Globus pallidus (tissue), 1 donor: ENCODE measurements at regions not wholly inside any gene's neighbourhood (a gene's known extent, or its start where the extent isn't known, plus 50 kb on each side); places are given as distances from the start of the nearest gene placed in this dataset.
"Not testable (repeated sequence)": the region's sequence is repeated elsewhere in the genome, so short reads cannot be mapped to it uniquely, and the experiment has no call there.

ENCODE experiments used
- DNase-seq: peaks from one replicate; pipeline ENCODE4 v3.0.0-alpha.2; 2015; ENCODE audit warnings: low spot score

DNA sequence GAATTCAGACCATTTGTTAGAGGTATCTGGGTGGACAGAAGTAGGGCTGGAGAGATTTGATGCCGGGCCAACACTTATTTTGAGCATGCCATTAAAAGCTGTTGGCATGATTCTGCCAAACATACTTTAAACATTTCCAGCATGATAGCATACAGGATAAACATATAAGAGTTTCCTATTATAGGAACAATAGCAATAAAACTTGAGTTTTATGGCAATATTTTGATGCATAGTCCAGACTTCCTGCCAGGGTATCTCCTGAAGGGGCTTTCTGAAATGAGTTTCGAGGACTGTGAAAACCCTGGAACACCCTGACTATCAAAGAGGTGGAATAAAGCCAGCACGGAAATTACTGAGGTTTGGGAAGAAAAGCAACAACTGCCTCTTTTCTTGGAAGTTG is 1398.0 kb upstream of the NXPH2 start:
- no peak for DNase-seq

DNA sequence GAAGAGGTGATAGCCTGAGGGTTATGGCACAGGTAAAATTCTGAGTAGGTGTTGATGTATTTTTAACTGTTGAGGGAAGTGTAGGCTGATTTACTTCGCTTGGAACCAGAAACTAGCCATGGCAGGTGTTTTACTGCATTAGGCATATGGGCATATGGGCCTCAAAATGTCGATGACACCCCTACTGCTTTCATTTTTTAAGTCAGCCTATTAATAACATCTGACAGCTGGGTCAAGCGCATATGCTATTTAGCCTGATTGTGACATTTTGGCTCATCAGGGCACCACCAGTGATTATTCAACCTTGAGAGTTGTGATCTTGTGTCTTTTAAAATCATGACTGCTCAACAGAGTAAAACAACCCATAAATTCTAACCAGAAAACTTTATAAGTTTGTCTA is 1396.9 kb upstream of the NXPH2 start:
- no peak for DNase-seq

DNA sequence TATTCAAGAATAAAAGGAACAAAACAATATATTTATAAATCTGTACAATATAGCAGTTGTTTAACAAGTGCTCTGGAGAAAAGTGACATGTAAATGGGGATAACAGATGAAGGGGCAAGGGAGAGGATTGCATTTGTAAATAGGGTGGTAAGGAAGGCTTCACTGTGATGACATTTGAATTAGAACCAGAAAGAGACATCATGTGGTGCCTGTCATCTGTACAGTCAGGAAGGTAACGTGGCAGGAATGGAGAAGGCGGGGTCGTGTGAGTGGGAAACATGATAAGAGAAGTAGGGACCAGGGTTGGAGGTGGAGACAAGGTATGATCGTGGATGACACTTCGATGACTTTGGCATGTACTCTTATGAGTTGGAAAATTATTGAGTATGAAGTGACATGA is 1393.6 kb upstream of the NXPH2 start:
- DNase-seq = no peak

DNA sequence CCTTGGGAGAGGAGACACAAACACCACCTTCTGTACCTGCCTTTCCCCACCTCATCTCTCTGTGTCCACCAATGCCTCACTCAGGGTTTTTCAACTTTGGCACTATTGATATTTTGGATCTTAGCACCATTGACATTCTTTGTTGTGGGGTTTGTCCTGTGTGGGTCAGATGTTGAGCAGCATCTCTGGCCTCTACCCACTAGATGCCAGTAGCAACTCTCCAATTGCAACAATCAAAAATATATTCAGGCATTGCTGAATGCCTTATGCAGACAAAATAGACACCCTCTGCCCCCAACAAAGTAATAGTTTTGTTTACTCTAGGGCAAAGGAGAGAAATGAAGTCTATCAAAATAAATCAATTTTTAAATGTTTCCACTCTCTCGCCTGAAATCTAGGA is 1384.3 kb upstream of the NXPH2 start:
- peak; percentile 10 for DNase-seq

DNA sequence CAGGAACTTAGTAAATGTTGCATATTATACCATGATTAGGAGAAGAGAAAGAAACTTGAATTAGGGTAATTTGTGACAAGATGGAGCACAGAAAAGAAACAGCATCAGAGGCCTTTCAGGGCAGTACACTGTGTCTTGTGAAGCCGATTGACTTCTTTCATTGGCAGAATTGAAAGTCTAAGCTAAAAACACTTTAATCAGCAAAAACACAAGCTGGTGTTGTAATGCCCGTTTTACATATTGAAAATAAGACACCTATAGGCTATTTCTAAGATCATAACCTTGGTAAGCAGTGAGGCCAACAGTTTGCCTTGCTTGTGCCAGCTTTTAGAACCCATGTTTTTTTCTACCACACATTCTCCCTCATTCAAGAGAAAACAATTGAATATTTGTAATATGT is 1378.1 kb upstream of the NXPH2 start:
- no peak for DNase-seq

DNA sequence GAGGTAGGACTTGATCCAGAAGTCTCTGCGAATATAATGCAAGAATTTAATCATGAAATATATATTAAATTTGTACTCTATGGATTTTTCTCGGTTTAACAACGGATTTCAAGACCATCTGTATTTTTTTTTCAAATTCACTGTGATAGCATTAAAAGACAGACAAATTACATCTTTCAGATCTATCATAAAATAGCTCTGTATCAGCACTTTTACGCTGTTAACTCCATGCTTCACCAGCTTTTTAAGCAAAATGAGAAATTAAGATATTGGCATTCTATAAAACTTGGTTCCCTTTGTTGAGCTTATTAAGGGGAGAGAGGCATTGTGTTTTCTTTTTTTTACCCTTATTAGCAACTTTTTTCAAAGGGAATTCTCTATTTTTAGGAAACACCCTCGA is 1377.6 kb upstream of the NXPH2 start:
- DNase-seq = no peak

DNA sequence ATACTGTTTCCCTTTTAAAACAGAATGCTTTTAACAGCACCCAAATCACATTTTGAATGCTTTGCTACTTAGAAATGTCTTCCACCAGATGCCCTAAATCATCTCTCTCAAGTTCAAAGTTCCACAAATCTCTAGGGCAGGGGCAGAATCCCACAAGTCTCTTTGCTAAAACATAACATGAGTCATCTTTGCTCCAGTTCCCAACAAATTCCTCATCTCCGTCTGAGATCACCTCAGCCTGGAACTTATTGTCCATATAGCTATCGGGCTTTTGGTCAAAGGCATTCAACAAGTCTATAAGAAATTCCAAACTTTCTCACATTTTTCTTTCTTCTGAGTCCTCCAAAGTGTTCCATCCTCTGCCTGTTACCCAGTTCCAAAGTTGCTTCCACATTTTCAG is 1374.5 kb upstream of the NXPH2 start:
- no peak for DNase-seq

DNA sequence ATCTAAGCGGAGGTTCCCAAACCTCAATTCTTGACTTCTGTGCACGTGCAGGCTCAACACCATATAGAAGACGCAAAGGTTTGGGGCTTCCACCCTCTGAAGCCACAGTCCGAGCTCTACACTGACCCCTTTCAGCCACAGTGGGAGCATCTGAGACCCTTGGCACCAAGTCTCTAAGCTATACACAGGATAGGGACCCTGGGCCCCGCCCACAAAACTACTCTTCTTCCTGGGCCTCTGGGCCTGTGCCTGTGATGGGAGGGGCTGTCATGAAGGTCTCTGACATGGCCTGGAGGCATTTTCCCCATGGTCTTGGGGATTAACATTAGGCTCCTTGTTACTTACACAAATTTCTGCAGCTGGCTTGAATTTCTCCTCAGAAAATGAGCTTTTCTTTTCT is 1374.1 kb upstream of the NXPH2 start:
- no peak for DNase-seq

DNA sequence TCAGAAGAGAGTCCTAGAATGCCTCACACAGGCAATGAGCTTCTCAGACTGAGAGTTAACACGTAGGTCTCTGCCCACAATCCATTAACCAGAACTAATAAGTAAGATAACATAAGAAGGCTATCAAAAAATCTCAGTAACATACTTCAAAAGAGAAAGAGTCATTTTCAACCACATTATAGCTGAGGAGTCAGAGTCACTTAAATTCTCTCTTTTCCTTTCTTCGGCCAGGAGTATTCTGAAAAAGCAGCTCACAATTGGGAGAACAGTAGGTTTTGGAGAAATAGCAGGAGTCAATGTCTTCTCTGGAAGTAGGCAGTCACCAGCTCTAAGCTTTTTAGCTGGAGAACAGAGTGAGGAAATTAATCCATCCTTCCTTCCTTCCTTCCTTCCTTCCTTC is 1364.4 kb upstream of the NXPH2 start:
- DNase-seq = no peak

DNA sequence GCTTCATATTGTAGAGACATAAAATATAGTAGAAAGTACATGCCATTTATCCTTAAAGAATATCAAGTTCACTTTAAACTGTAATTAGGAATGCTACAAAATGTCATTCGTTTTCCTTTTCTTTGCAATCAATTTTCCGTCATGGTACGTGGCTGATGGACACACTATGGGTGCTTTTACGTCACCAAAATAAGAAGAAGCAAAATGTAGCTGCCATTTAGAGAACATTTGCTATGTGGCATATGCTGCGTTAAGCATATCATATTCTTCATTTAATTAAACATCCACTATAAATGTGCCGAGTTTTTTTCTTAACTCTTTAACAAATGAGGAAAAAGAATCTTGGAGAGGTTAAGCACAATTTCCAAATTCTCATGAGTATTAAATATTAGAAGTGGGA is 1358.5 kb upstream of the NXPH2 start:
- DNase-seq = no peak

DNA sequence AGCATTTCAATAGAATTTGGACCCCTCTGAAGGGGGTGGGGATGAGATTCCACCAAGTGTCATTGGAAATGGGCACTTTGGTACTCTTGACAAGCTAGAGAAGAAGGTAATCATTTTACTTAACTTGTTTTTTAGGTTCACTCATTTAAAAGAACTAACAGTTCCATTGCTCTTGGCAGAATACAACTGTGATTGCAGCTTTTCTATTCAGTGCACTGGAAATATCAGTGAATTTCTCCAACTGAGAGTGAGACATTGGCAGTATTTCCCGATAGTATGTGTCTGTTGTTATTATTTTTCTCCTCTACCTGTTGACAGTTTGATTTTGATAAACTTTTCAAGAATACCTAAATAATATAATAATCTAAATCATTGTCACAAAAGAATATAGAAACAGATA is 1356.7 kb upstream of the NXPH2 start:
- no peak for DNase-seq

DNA sequence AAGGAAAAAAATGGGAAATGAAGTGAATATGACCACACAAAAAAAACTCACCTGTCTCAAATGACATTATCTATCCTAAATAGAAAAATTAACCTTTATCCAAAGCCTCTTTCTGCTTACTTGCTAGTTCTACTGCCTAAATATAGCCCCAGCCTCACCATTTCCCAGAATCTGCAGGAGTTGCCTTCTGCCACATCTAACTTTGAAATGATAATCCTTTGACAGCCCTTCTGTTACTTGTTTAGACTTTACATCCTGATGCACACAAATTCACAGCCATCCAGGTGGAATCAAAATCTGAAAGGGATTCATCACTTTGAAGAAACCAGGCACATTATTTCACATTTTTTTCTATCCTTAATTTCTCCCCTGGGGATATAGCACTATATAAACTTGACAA is 1356.2 kb upstream of the NXPH2 start:
- DNase-seq = no peak

DNA sequence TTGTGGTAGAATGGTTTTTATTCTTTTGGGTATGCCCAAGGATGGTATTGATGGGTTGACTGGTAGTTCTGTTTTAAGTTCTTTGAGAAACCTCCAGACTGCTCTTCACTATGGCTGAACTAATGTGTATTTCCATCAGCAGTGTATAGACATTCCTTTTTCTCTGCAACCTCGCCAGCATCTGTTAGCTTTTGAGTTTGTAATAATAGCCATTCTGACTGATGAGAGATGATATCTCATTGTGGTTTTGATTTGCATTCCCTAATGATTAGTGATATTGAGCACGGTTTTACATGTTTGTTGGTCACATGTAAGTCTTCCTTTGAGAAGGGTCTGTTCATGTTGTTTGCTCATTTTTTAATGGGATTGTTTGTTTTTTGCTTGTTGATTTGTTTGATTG is 1348.7 kb upstream of the NXPH2 start:
- DNase-seq = no peak

DNA sequence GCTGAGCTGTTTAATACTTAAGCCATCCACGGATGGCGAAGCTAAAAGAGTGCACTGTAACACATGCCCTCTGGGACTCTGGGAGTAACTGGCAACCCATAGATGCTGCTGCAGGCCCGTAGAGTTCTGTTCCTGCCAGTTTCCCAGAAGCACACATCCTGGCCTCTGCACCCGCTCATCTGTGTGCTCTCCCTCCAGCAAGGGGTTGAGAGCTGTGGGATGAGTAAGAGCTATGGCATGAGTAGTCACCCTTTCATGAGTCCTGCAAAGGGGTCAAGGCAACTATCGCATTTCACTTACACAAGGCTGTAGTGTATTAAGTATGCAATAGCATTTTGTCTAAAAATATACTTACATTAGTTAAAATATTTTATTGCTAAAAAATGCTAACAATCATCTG is 1341.8 kb upstream of the NXPH2 start:
- DNase-seq = no peak

DNA sequence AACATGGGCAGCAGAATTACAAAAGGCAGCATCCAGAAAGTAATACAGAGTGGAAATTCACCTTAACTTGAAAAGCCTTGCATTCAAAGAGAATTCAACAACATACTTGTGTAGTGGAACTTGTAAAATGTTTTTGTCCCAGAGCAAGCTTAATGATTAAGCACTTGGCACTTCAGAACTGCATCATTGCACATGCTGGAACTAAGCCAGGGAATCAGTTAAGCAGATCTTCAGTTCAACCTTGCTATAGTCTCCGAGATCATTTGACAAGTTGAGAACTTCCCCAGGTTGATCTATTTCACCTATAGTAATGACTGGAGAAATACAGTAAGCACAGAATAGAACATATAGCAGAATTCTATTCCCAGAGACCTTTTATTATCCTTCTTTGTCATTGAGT is 1337.2 kb upstream of the NXPH2 start:
- DNase-seq = no peak

DNA sequence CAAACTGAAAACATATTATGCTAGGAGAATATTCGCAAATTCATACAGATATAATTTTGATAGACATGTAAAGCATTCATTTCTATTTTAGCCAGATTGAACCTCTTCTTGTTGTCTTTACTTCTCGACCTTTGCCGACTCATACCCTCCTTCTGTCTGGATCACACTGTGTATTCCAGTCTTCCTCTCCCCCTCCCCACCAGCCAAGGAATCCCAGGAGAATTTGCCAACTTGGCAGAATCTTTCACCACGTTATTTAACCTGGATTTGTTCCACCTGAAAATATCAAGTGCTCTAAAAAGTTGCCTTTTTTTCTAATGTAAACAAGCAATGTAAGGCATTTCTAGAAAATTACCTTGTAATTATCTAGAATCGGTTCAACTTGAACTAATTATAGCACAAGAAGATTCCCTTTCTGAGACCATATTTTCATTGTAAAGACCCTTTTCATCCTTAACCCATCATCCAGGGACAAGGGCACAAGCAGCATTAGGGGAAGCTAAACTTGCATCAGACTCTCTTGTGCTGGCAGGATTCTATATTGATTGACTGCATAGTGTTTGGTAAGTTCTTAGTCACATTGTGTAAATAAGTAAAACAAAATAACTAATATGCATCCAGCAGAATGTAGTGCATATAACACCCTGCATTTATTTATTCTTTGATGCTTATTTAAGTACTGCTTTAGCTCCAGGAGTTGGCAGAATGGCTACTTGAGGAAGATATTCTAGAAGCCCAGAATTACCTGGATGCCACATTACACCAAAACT is 1328.7 kb upstream of the NXPH2 start:
- no peak for DNase-seq

DNA sequence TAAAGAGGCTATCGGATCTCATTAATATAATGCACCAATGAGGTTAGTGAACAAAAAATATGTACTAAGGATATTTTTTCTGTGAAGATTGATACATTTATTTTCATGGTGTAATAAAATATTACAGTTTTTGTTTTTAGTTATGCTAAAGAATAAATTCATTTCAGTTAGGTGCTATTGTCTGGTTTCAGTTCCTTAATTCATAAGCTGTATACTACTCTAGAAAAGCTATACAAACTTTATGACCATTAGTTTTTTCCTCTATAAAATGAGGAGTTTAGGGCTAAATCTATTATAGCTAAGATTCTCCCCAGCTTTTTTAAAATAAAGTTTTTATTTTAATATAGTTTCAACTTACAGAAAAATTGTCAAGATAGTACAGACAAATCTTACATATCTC is 1311.7 kb upstream of the NXPH2 start:
- no peak for DNase-seq

DNA sequence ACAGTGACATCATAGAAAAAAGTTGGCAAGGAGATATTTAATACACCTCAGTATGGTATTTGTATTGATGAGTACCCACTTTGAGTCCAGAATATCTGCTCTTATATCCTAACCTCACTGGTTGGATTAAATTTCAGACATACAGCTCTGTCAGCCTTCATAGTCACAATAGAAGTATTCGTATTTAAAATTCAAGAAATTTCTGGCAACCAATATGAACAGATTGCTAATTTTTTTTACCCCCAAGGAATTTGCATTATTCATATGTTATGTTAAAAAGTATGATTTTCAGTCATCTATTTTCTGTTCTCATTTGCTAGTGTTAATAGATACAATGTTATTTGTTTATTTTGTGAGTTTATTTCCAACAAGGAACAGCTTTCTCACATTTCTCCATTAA is 1306.8 kb upstream of the NXPH2 start:
- no peak for DNase-seq

DNA sequence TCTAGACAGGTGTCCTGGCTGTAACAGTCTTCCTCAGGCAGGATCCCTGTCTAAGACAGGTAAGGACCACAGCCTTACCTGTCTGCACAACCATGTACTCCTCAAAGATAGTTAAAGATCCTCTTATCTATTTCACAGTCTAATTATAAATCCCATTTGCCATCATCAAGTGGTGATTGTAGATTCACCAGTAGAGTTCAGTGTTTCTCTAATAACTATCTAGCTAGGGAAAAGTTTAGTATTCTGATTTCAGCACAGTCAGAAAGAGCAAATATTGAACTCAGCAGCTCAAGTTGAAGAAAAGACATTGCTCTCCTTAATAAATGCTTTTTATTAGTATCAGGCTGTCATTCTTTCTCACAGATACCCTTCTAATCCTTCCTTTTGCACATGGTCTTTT is 1305.5 kb upstream of the NXPH2 start:
- DNase-seq = peak; percentile 2

DNA sequence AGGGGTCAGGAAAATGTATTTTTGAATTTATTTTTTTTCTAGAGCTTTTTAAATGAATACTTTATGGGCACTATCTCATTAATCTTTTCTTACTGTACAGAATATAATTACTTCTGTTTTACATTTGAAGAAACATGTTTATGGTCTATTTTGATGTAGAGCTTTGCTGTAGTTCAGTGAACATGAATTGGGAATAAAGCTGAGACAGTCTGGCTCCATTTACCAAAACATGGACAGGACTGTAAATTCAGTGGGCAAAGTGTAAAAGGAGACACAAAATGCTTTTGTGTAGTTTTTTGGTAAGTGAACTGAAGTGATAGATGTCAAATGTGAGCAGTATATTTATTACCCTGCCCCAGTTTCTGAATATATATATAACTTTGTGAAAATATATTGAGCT is 1298.8 kb upstream of the NXPH2 start:
- DNase-seq = no peak

DNA sequence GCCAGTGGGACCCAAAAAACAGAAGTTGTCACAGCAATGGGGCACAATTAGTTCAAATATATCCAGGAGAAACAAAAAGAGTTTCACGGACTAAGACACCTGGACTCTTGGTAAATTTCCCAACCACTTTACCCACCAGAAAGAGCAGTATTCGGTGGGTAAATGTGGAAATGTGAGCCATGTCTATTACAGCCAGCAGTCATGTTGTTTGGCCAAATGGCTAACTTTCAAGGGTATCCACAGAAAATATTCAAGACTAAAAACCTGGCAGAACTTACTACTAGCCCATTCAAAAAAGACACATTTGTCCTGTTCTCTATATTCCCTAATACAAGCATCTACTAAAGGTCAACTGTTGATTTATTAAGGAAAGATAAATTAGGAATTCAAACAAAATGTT is 1296.0 kb upstream of the NXPH2 start:
- DNase-seq = no peak

DNA sequence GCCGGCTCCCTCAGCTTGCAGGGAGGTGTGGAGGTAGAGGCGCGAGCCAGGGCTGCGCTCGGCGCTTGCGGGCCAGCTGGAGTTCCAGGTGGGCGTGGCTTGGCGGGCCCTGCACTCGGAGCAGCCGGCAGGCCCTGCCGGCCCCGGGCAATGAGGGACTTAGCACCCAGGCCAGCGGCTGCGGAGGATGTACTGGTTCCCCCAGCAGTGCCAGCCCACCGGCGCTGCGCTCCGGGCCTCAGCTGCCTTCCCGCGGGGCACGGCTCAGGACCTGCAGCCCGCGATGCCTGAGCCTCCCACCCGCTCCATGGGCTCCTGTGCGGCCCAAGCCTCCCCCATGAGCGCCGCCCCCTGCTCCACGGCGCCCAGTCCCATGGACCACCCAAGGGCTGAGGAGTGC is 1293.6 kb upstream of the NXPH2 start:
- DNase-seq = not testable (repeated sequence)

DNA sequence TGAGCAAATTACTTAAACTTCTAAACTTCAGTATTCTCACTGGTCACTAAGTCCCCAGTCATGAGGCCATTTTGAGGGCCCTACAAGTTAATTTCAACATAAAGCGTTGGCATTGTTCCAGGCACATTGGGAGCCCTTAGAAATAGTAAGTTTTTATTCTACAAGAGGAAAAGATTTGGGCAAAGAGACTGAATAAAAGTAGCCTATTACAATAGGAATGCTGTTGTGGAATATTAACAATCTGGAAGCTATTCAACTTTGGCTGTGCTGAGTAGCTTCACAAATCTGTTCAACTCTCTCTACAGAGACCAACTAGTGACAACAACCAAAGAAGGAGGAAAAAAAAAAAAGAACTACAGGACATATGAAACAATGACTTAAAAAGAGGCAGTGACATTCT is 1287.5 kb upstream of the NXPH2 start:
- no peak for DNase-seq

DNA sequence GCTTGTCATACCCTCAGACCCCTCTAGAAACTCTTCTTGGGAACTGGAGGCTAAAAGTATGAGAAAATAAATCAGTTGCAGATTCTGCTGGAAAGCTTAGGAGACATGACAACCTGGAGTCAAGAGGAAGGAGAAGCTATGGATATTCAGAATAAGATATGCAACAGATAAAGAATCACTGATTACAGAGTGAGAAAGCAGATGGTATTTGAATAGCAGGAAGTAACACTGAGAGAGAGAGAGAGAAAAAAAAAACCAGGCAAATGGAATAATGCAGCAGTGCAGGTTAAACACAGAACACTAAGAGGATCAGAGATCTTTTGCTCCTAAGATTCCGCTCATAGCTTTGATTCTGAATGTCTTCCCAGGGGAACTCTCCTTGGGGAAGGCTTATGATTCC is 1284.1 kb upstream of the NXPH2 start:
- no peak for DNase-seq

DNA sequence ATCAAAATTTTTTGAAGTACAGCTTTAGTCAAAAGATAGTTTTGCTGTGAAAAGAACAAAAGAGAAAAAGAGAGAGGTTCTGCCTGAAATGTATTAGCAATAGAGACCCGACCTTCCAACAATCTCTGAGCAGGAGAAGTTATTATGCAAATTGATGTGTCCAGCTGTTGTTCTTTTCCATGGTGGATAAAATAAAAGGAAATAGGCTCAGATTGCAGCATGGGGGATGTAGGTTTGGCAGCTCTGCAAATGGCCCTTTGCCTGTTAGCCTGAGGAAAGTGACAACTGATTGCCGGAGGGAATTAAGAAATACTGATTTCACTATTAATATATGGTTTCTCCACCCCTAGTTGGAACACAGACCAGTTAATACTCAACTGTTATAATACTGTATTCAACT is 1283.2 kb upstream of the NXPH2 start:
- DNase-seq = no peak
